Panc1 (cell line): ENCODE measurements at regions not wholly inside any gene's neighbourhood (a gene's known extent, or its start where the extent isn't known, plus 50 kb on each side); places are given as distances from the start of the nearest gene placed in this dataset.

Experiments
- CTCF ChIP-seq: fragments of 450-650 bp; IDR thresholded peaks from 2 replicates; pipeline ENCODE4 v1.5.1; 2017; ENCODE audit warnings: mild to moderate bottlenecking
- POLR2AphosphoS5 ChIP-seq: IDR thresholded peaks from 2 replicates; pipeline ENCODE4 v1.6.1; 2012; ENCODE audit warnings: mild to moderate bottlenecking, low read depth, low read length, moderate library complexity
- REST ChIP-seq, 2 experiments: IDR thresholded peaks; 2 replicates each; pipeline ENCODE4 v1.6.1; 2011 to 2012; ENCODE audit warnings: low read depth in 2 of 2, control low read depth in 1 of 2, low read length in 1 of 2, mild to moderate bottlenecking in 1 of 2, moderate library complexity in 1 of 2; ENCODE audit not compliant: insufficient read depth in 1 of 2
- SIN3A ChIP-seq: IDR thresholded peaks from 2 replicates; pipeline ENCODE4 v1.6.1; 2012; ENCODE audit warnings: low read depth, mild to moderate bottlenecking, low read length, moderate library complexity, borderline replicate concordance; ENCODE audit not compliant: insufficient read depth
- TCF7L2 ChIP-seq: IDR thresholded peaks from 2 replicates; pipeline ENCODE4 v1.6.1; 2011; ENCODE audit warnings: mild to moderate bottlenecking, low read depth, low read length, inconsistent platforms

GRCh38 chr3:64827019-64827418 lies 139.2 kb upstream of the ADAMTS9 start:
- TF ChIP-seq CTCF: no peak
- no peak for TF ChIP-seq POLR2AphosphoS5
- no peak for TF ChIP-seq REST (IDR thresholded peaks at IDR 0.05; ENCODE audit: insufficient read depth in 1 of 2, low read depth in 2 of 2, low read length in 1 of 2)
- TF ChIP-seq SIN3A: no peak
- no peak for TF ChIP-seq TCF7L2
